ENCODE measurements at regions not wholly inside any gene's neighbourhood (a gene's known extent, or its start where the extent isn't known, plus 50 kb on each side); places are given as distances from the start of the nearest gene placed in this dataset.

- Histone ChIP-seq H3K27ac (ENCODE audit: low read depth in 2 of 2, low read length in 1 of 2) (no peak overlapping the region), H3K9ac (no peak overlapping the region), H3K4me3 (ENCODE audit: low read depth in 2 of 2, low read length in 1 of 2) (no peak overlapping the region), H3K9me2 (no peaks in the 10 kb centered on the region), H3F3A (replicated peaks; ENCODE audit: insufficient read depth) (no peaks in the 10 kb centered on the region), H2AFZ (ENCODE audit: low read depth) (no peak overlapping the region), H3K4me1 (ENCODE audit: control insufficient read depth in 1 of 2, insufficient read depth in 2 of 2, low read depth in 1 of 2, low read length in 1 of 2) (no peaks in the 10 kb centered on the region), H3K4me2 (no peak overlapping the region), H3K27me3 (ENCODE audit: insufficient read depth) (no peaks in the 10 kb centered on the region), H3K79me2 (ENCODE audit: insufficient read depth) (no peaks in the 10 kb centered on the region), H4K20me1 (ENCODE audit: insufficient read depth) (no peaks in the 10 kb centered on the region), H3K9me3 (no peaks in the 10 kb centered on the region), H3K36me3 (replicated peaks in 1 of 2; ENCODE audit: control insufficient read depth in 1 of 2, insufficient read depth in 2 of 2, low read length in 1 of 2) (no peaks in the 10 kb centered on the region)
- WGBS (ENCODE audit: low lambda C conversion rate): 21% methylated on average over 1 of the region's 1 CpG
- no peak for DNase-seq
- CTCF ChIA-PET: no interaction called here
- POLR2A ChIA-PET: no interaction called here
- TF ChIP-seq EZH2phosphoT487 (IDR thresholded peaks at IDR 0.05; ENCODE audit: borderline replicate concordance, low read depth) (no peak), FOXM1 (IDR thresholded peaks at IDR 0.05; ENCODE audit: low read depth) (no peak), REST (IDR thresholded peaks at IDR 0.05; ENCODE audit: low read depth, low read length) (no peak), USF2 (IDR thresholded peaks at IDR 0.05; ENCODE audit: borderline replicate concordance, low read depth, low read length) (no peak), RAD21 (IDR thresholded peaks at IDR 0.05; ENCODE audit: low read length) (no peak), POLR2AphosphoS5 (IDR thresholded peaks at IDR 0.05; ENCODE audit: low read depth, low read length) (no peak), ELF1 (IDR thresholded peaks at IDR 0.05) (no peak), RCOR1 (IDR thresholded peaks at IDR 0.05; ENCODE audit: low read length) (no peak), PBX3 (IDR thresholded peaks at IDR 0.05) (no peak), RXRA (IDR thresholded peaks at IDR 0.05; ENCODE audit: borderline replicate concordance, low read depth) (no peak), RFX5 (IDR thresholded peaks at IDR 0.05; ENCODE audit: low read length) (no peak), ZBTB33 (IDR thresholded peaks at IDR 0.05; ENCODE audit: borderline replicate concordance, low read depth) (no peak), TEAD4 (IDR thresholded peaks at IDR 0.05; ENCODE audit: borderline replicate concordance, insufficient read depth) (no peak), TCF12 (IDR thresholded peaks at IDR 0.05) (no peak), JUND (IDR thresholded peaks at IDR 0.05) (no peak)
These were observed 407.2 kb downstream of the FSCB start for GRCh38 chr14:44099743-44100488.

Data from SK-N-SH (cell line).